ENCODE measurements at regions not wholly inside any gene's neighbourhood (a gene's known extent, or its start where the extent isn't known, plus 50 kb on each side); places are given as distances from the start of the nearest gene placed in this dataset.

GRCh38 chr16:73186752-73187601 lies 139.0 kb upstream of the ZFHX3 start:
- no peak for DNase-seq (ENCODE audit: insufficient read length, low spot score)
- no peak for FAIRE-seq

- no peak for FAIRE-seq
- no peak for DNase-seq (ENCODE audit: insufficient read length, low spot score)
These were observed 137.8 kb upstream of the ZFHX3 start for GRCh38 chr16:73185737-73186136.

GRCh38 chr16:73183611-73184092 lies 135.7 kb upstream of the ZFHX3 start:
- DNase-seq (ENCODE audit: insufficient read length, low spot score) (no peak), FAIRE-seq (no peak)

- no peak for DNase-seq (ENCODE audit: insufficient read length, low spot score)
- FAIRE-seq: no peak
These were observed 131.9 kb upstream of the ZFHX3 start for GRCh38 chr16:73179705-73180331.

GRCh38 chr16:73177729-73178295 lies 129.9 kb upstream of the ZFHX3 start:
- FAIRE-seq: no peak
- DNase-seq (ENCODE audit: insufficient read length, low spot score): no peak

- no peak for FAIRE-seq
These were observed 128.7 kb upstream of the ZFHX3 start for GRCh38 chr16:73176577-73177013.

GRCh38 chr16:73172973-73173709 lies 125.2 kb upstream of the ZFHX3 start:
- FAIRE-seq (no peak), DNase-seq (ENCODE audit: insufficient read length, low spot score) (no peak)

More at GRCh38 chr16:73176577-73177013, 128.7 kb upstream of the ZFHX3 start:
- no peak for DNase-seq (ENCODE audit: insufficient read length, low spot score)

GRCh38 chr16:73172241-73172972 lies 124.5 kb upstream of the ZFHX3 start:
- FAIRE-seq (no peak), DNase-seq (ENCODE audit: insufficient read length, low spot score) (no peak)

GRCh38 chr16:73171901-73172240 lies 123.9 kb upstream of the ZFHX3 start:
- DNase-seq (ENCODE audit: insufficient read length, low spot score) (no peak), FAIRE-seq (no peak)

GRCh38 chr16:73171380-73171779 lies 123.5 kb upstream of the ZFHX3 start:
- DNase-seq (ENCODE audit: insufficient read length, low spot score) (no peak), FAIRE-seq (no peak)

- no peak for DNase-seq (ENCODE audit: insufficient read length, low spot score)
- FAIRE-seq: no peak
These were observed 122.7 kb upstream of the ZFHX3 start for GRCh38 chr16:73170612-73171038.

GRCh38 chr16:73166947-73167550 lies 119.1 kb upstream of the ZFHX3 start:
- FAIRE-seq (no peak), DNase-seq (ENCODE audit: insufficient read length, low spot score) (no peak)

- FAIRE-seq (no peak), DNase-seq (ENCODE audit: insufficient read length, low spot score) (no peak)
These were observed 118.5 kb upstream of the ZFHX3 start for GRCh38 chr16:73166441-73166851.

GRCh38 chr16:73163238-73163815 lies 115.4 kb upstream of the ZFHX3 start:
- FAIRE-seq: no peak
- no peak for DNase-seq (ENCODE audit: insufficient read length, low spot score)

GRCh38 chr16:73161977-73162376 lies 114.0 kb upstream of the ZFHX3 start:
- no peak for DNase-seq (ENCODE audit: insufficient read length, low spot score)
- FAIRE-seq: no peak

- no peak for FAIRE-seq
- DNase-seq (ENCODE audit: insufficient read length, low spot score): no peak
These were observed 111.4 kb upstream of the ZFHX3 start for GRCh38 chr16:73159296-73159695.

- no peak for DNase-seq (ENCODE audit: insufficient read length, low spot score)
- FAIRE-seq: no peak
These were observed 109.9 kb upstream of the ZFHX3 start for GRCh38 chr16:73157861-73158260.

GRCh38 chr16:73154063-73154870 lies 106.3 kb upstream of the ZFHX3 start:
- no peak for FAIRE-seq
- DNase-seq (ENCODE audit: insufficient read length, low spot score): no peak
